WTC11 (cell line): ENCODE measurements at regions not wholly inside any gene's neighbourhood (a gene's known extent, or its start where the extent isn't known, plus 50 kb on each side); places are given as distances from the start of the nearest gene placed in this dataset.

ENCODE experiments used
- CBFB ChIP-seq: sonication (generic); formaldehyde crosslinking; IDR thresholded peaks from 2 replicates; pipeline ENCODE4 v1.8.1; 2022; ENCODE audit warnings: mild to moderate bottlenecking, low read depth, missing genetic modification reagents
- CTCF ChIP-seq: fragments of 200-600 bp; IDR thresholded peaks from 2 replicates; pipeline ENCODE4 v1.8.0; 2022; ENCODE audit warnings: antibody characterized with exemption
- E2F4 ChIP-seq: sonication (generic); formaldehyde crosslinking; IDR thresholded peaks from 2 replicates; pipeline ENCODE4 v1.8.1; 2022; ENCODE audit warnings: low read depth, mild to moderate bottlenecking, moderate library complexity, missing genetic modification reagents, borderline replicate concordance
- FOXJ3 ChIP-seq: sonication (generic); formaldehyde crosslinking; IDR thresholded peaks from 2 replicates; pipeline ENCODE4 v1.9.0; 2021; ENCODE audit warnings: missing genetic modification reagents, mild to moderate bottlenecking, borderline replicate concordance
- FOXP4 ChIP-seq: sonication (generic); formaldehyde crosslinking; IDR thresholded peaks from 2 replicates; pipeline ENCODE4 v1.8.0; 2022; ENCODE audit warnings: mild to moderate bottlenecking, missing genetic modification reagents
- USF1 ChIP-seq: sonication (generic); formaldehyde crosslinking; IDR thresholded peaks from 2 replicates; pipeline ENCODE4 v1.8.0; 2022; ENCODE audit warnings: mild to moderate bottlenecking, missing genetic modification reagents

- no peak for TF ChIP-seq FOXP4
- no peak for TF ChIP-seq CTCF
- no peak for TF ChIP-seq FOXJ3 (CRISPR knock-in tag)
- no peak for TF ChIP-seq CBFB (CRISPR knock-in tag)
- no peak for TF ChIP-seq E2F4 (CRISPR knock-in tag)
- no peak for TF ChIP-seq USF1 (CRISPR knock-in tag)
These were observed 59.6 kb upstream of the FAM120A start for GRCh38 chr9:93391898-93392297.
